ENCODE measurements at regions not wholly inside any gene's neighbourhood (a gene's known extent, or its start where the extent isn't known, plus 50 kb on each side); places are given as distances from the start of the nearest gene placed in this dataset.
"Not testable (repeated sequence)": the region's sequence is repeated elsewhere in the genome, so short reads cannot be mapped to it uniquely, and the experiment has no call there.

GRCh38 chr10:78096486-78096885, 62.8 kb downstream of the RPS24 start:
- H3K27ac Mint-ChIP-seq, H3K9me3 Mint-ChIP-seq, H3K4me3 Mint-ChIP-seq, H3K36me3 Mint-ChIP-seq, H3K4me1 Mint-ChIP-seq, H3K27me3 Mint-ChIP-seq: not testable (repeated sequence)

- not testable (repeated sequence) for H3K4me1 Mint-ChIP-seq, H3K36me3 Mint-ChIP-seq, H3K27me3 Mint-ChIP-seq, H3K4me3 Mint-ChIP-seq, H3K27ac Mint-ChIP-seq
- H3K9me3 Mint-ChIP-seq: peaks cover 11% of the 10 kb centered on the region
These were observed 68.9 kb downstream of the RPS24 start for GRCh38 chr10:78102593-78102992.

- Mint-ChIP-seq H3K27me3 (no peaks in the 10 kb centered on the region), H3K9me3 (peaks cover 8% of the 10 kb centered on the region), H3K4me3 (no peak overlapping the region), H3K27ac (no peak overlapping the region), H3K4me1 (no peaks in the 10 kb centered on the region), H3K36me3 (no peaks in the 10 kb centered on the region)
These were observed 75.5 kb downstream of the RPS24 start for GRCh38 chr10:78109210-78109609.

GRCh38 chr10:78115135-78115853, 81.6 kb downstream of the RPS24 start:
- no peak overlapping the region for H3K4me3 Mint-ChIP-seq
- peaks cover 9% of the 10 kb centered on the region for H3K27me3 Mint-ChIP-seq
- no peak overlapping the region for H3K27ac Mint-ChIP-seq
- peaks cover 3% of the 10 kb centered on the region for H3K36me3 Mint-ChIP-seq
- H3K4me1 Mint-ChIP-seq: no peaks in the 10 kb centered on the region
- H3K9me3 Mint-ChIP-seq: peaks cover 5% of the 10 kb centered on the region

- Mint-ChIP-seq H3K9me3 (peaks cover 8% of the 10 kb centered on the region), H3K4me1 (no peaks in the 10 kb centered on the region), H3K36me3 (peaks cover 4% of the 10 kb centered on the region), H3K27me3 (peaks cover 11% of the 10 kb centered on the region), H3K4me3 (no peak overlapping the region), H3K27ac (no peak overlapping the region)
These were observed 82.7 kb downstream of the RPS24 start for GRCh38 chr10:78116361-78116760.

GRCh38 chr10:78118591-78118990, 84.9 kb downstream of the RPS24 start:
- Mint-ChIP-seq H3K4me1 (no peaks in the 10 kb centered on the region), H3K36me3 (peaks cover 5% of the 10 kb centered on the region), H3K9me3 (peaks cover 17% of the 10 kb centered on the region), H3K27ac (no peak overlapping the region), H3K27me3 (peaks cover 11% of the 10 kb centered on the region), H3K4me3 (no peak overlapping the region)

- Mint-ChIP-seq H3K27me3 (peaks cover 11% of the 10 kb centered on the region), H3K4me1 (no peaks in the 10 kb centered on the region), H3K9me3 (peaks cover 17% of the 10 kb centered on the region)
These were observed 88.1 kb downstream of the RPS24 start for GRCh38 chr10:78121801-78122200.

GRCh38 chr10:78124167-78124566, 90.5 kb downstream of the RPS24 start:
- peaks cover 17% of the 10 kb centered on the region for H3K9me3 Mint-ChIP-seq

More at GRCh38 chr10:78121801-78122200, 88.1 kb downstream of the RPS24 start:
- peaks cover 5% of the 10 kb centered on the region for H3K36me3 Mint-ChIP-seq
- no peak overlapping the region for H3K4me3 Mint-ChIP-seq
- no peak overlapping the region for H3K27ac Mint-ChIP-seq

GRCh38 chr10:78129211-78129610, 95.5 kb downstream of the RPS24 start:
- Mint-ChIP-seq H3K36me3 (no peaks in the 10 kb centered on the region), H3K9me3 (no peaks in the 10 kb centered on the region), H3K27ac (no peak overlapping the region), H3K4me3 (no peak overlapping the region), H3K4me1 (no peaks in the 10 kb centered on the region), H3K27me3 (no peaks in the 10 kb centered on the region)

More at GRCh38 chr10:78124167-78124566, 90.5 kb downstream of the RPS24 start:
- peaks cover 7% of the 10 kb centered on the region for H3K27me3 Mint-ChIP-seq
- no peak overlapping the region for H3K27ac Mint-ChIP-seq
- H3K4me3 Mint-ChIP-seq: no peak overlapping the region
- peaks cover 5% of the 10 kb centered on the region for H3K36me3 Mint-ChIP-seq
- no peaks in the 10 kb centered on the region for H3K4me1 Mint-ChIP-seq

- H3K27ac Mint-ChIP-seq: no peak overlapping the region
- no peaks in the 10 kb centered on the region for H3K36me3 Mint-ChIP-seq
- no peaks in the 10 kb centered on the region for H3K4me1 Mint-ChIP-seq
- H3K27me3 Mint-ChIP-seq: no peaks in the 10 kb centered on the region
- H3K9me3 Mint-ChIP-seq: no peaks in the 10 kb centered on the region
- H3K4me3 Mint-ChIP-seq: no peak overlapping the region
These were observed 97.5 kb downstream of the RPS24 start for GRCh38 chr10:78130966-78131710.

GRCh38 chr10:78134773-78135306, 101.2 kb downstream of the RPS24 start:
- Mint-ChIP-seq H3K36me3 (no peaks in the 10 kb centered on the region), H3K9me3 (no peaks in the 10 kb centered on the region), H3K27ac (no peak overlapping the region), H3K4me1 (no peaks in the 10 kb centered on the region), H3K4me3 (no peak overlapping the region), H3K27me3 (no peaks in the 10 kb centered on the region)

- Mint-ChIP-seq H3K4me3 (no peak overlapping the region), H3K27ac (no peak overlapping the region), H3K9me3 (no peaks in the 10 kb centered on the region)
These were observed 103.5 kb downstream of the RPS24 start for GRCh38 chr10:78137147-78137546.

GRCh38 chr10:78139341-78139740, 105.7 kb downstream of the RPS24 start:
- H3K27ac Mint-ChIP-seq: no peak overlapping the region
- H3K4me3 Mint-ChIP-seq: no peak overlapping the region
- no peaks in the 10 kb centered on the region for H3K36me3 Mint-ChIP-seq
- H3K4me1 Mint-ChIP-seq: no peaks in the 10 kb centered on the region
- no peaks in the 10 kb centered on the region for H3K9me3 Mint-ChIP-seq
- H3K27me3 Mint-ChIP-seq: peaks cover 8% of the 10 kb centered on the region

More at GRCh38 chr10:78137147-78137546, 103.5 kb downstream of the RPS24 start:
- no peaks in the 10 kb centered on the region for H3K4me1 Mint-ChIP-seq
- H3K27me3 Mint-ChIP-seq: no peaks in the 10 kb centered on the region
- no peaks in the 10 kb centered on the region for H3K36me3 Mint-ChIP-seq

GRCh38 chr10:78140066-78140630, 106.5 kb downstream of the RPS24 start:
- Mint-ChIP-seq H3K4me1 (no peaks in the 10 kb centered on the region), H3K27ac (no peak overlapping the region), H3K36me3 (no peaks in the 10 kb centered on the region), H3K9me3 (no peaks in the 10 kb centered on the region), H3K4me3 (no peak overlapping the region), H3K27me3 (peaks cover 9% of the 10 kb centered on the region)

GRCh38 chr10:78143576-78143975, 109.9 kb downstream of the RPS24 start:
- Mint-ChIP-seq H3K4me3 (no peak overlapping the region), H3K9me3 (no peaks in the 10 kb centered on the region), H3K27ac (no peak overlapping the region), H3K27me3 (peaks cover 10% of the 10 kb centered on the region), H3K36me3 (no peaks in the 10 kb centered on the region), H3K4me1 (no peaks in the 10 kb centered on the region)

GRCh38 chr10:78146200-78146599, 112.5 kb downstream of the RPS24 start:
- Mint-ChIP-seq H3K9me3 (no peaks in the 10 kb centered on the region), H3K27ac (no peak overlapping the region), H3K4me3 (no peak overlapping the region), H3K36me3 (no peaks in the 10 kb centered on the region), H3K4me1 (no peaks in the 10 kb centered on the region), H3K27me3 (peaks cover 10% of the 10 kb centered on the region)

Measured in activated naive CD4-positive, alpha-beta T cell treated with anti-CD3 and anti-CD28 coated beads, Interleukin-2, amount 50 U/mL, for 24 hours (primary cell).